ENCODE measurements at regions not wholly inside any gene's neighbourhood (a gene's known extent, or its start where the extent isn't known, plus 50 kb on each side); places are given as distances from the start of the nearest gene placed in this dataset.

DNA sequence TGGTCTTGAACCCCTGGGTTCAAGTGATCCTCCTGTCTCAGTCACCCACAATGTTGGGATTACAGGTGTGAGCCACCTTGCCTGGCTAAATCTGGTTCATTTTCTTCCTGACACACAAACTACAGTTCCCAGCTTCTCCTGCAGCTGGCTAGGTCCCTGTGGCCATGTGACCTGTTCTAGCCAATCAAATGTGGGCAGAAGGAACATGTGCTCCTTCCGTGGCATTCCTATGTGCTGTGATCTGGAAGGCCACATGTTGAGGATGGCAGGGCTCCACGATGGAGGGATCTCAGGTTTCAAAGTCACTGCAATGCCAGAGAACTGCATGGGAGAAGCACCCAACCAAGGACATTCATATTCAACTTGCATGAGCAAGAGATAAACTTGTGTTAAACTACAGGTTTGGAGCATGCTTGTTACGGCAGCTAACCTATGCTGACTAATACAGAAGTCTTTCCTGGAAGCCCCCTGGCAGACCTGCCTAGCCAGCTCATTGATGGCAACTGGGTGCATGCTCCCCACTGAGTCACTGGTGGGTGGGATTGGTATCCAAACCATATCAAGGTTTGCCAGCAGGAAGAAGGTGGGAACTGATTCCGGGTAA lies 86.0 kb downstream of the RPS6KA4 start:
- TF ChIP-seq POLR2A (IDR thresholded peaks at IDR 0.05): no peak
- TF ChIP-seq CTCF (IDR thresholded peaks at IDR 0.05): no peak

All from esophagus squamous epithelium (tissue), 4 donors.